PC-3 (cell line): ENCODE measurements at regions not wholly inside any gene's neighbourhood (a gene's known extent, or its start where the extent isn't known, plus 50 kb on each side); places are given as distances from the start of the nearest gene placed in this dataset.

Experiments used
- ATAC-seq: fragments of 200-7000 bp; cut with Tn5 transposase; 2 replicates; pipeline ENCODE4 v1.9.1; 2020; ENCODE audit warnings: mild to moderate bottlenecking, moderate library complexity
- BruUV-seq: library from RNA; stranded (reverse); fragments of 400-500 nt; replicated peaks from 2 replicates; lab custom pipeline; 2021; lab: Mats Ljungman, UMichigan
- CTCF ChIA-PET: fragments of 300-600 bp; sonication (Branson Sonifier 250); formaldehyde crosslinking; loops from one replicate; lab custom pipeline; 2022; ENCODE audit warnings: antibody characterized with exemption; lab: Charles Lee
- POLR2A ChIA-PET: fragments of 300-600 bp; sonication (Branson Sonifier 250); formaldehyde crosslinking; loops from one replicate; lab custom pipeline; 2022; ENCODE audit warnings: antibody characterized with exemption; ENCODE audit not compliant: unreplicated experiment; lab: Charles Lee
- DNase-seq: peaks from one replicate; pipeline ENCODE4 v3.0.0-alpha.2; 2015
- H2AFZ ChIP-seq: fragments of 300-600 bp; sonication (generic); 2 replicates; pipeline ENCODE4 v1.6.0; 2016; ENCODE audit warnings: antibody characterized with exemption, low read length
- H3F3A ChIP-seq: fragments of 300-600 bp; sonication (generic); one replicate; pipeline ENCODE4 v1.6.0; 2017; ENCODE audit warnings: antibody characterized with exemption, low read length, control low read depth, mild to moderate bottlenecking; ENCODE audit not compliant: unreplicated experiment
- H3K27ac ChIP-seq: fragments of 300-600 bp; sonication (generic); 2 replicates; pipeline ENCODE4 v1.5.1; 2016; ENCODE audit warnings: mild to moderate bottlenecking, low read length
- H3K27me3 ChIP-seq: fragments of 300-600 bp; sonication (generic); 2 replicates; pipeline ENCODE4 v1.6.1; 2016; ENCODE audit warnings: low read length, mixed read lengths
- H3K36me3 ChIP-seq: fragments of 300-600 bp; sonication (generic); 2 replicates; pipeline ENCODE4 v1.6.1; 2016; ENCODE audit warnings: low read depth, mixed run types, low read length, mixed read lengths
- H3K4me1 ChIP-seq: fragments of 300-600 bp; sonication (generic); 2 replicates; pipeline ENCODE4 v1.5.1; 2016; ENCODE audit warnings: low read length; ENCODE audit not compliant: insufficient read depth
- H3K4me2 ChIP-seq: fragments of 300-600 bp; sonication (generic); 2 replicates; pipeline ENCODE4 v1.6.0; 2016; ENCODE audit warnings: low read length
- H3K4me3 ChIP-seq: fragments of 300-600 bp; sonication (generic); 2 replicates; pipeline ENCODE4 v1.5.1; 2016; ENCODE audit warnings: mild to moderate bottlenecking, low read length, mixed read lengths
- H3K79me2 ChIP-seq: fragments of 300-600 bp; sonication (generic); 2 replicates; pipeline ENCODE4 v1.6.1; 2017; ENCODE audit warnings: low read length, mixed read lengths
- H3K9ac ChIP-seq: fragments of 300-600 bp; sonication (generic); 2 replicates; pipeline ENCODE4 v1.6.0; 2016; ENCODE audit warnings: mild to moderate bottlenecking, low read length
- H3K9me2 ChIP-seq: fragments of 300-600 bp; sonication (generic); replicated peaks from 2 replicates; pipeline ENCODE4 v1.6.1; 2016; ENCODE audit warnings: mixed run types, low read length, mixed read lengths
- H3K9me3 ChIP-seq: fragments of 300-600 bp; sonication (generic); 2 replicates; pipeline ENCODE4 v1.6.1; 2016; ENCODE audit warnings: low read length, mixed read lengths
- H4K20me1 ChIP-seq: fragments of 300-600 bp; sonication (generic); 2 replicates; pipeline ENCODE4 v1.6.1; 2016; ENCODE audit warnings: low read length, mixed read lengths
- CTCF ChIP-seq: fragments of 300-600 bp; sonication (generic); conservative IDR thresholded peaks from 2 replicates; pipeline ENCODE4 v1.5.1; 2017; ENCODE audit warnings: antibody characterized with exemption, low read depth, mild to moderate bottlenecking, low read length
- EZH2 ChIP-seq: fragments of 300-600 bp; sonication (generic); IDR thresholded peaks from one replicate; pipeline ENCODE4 v1.6.1; 2017; ENCODE audit warnings: antibody characterized with exemption, mild to moderate bottlenecking, low read length; ENCODE audit not compliant: unreplicated experiment
- EZH2phosphoT487 ChIP-seq: fragments of 300-600 bp; sonication (generic); IDR thresholded peaks from 2 replicates; pipeline ENCODE4 v1.6.1; 2018; ENCODE audit warnings: mild to moderate bottlenecking, antibody characterized with exemption, low read length, borderline replicate concordance
- intact Hi-C: fragments of 100-400 bp; cut with micrococcal nuclease; formaldehyde crosslinking; loops from 2 replicates; pipeline ENCODE4 v1.9.0; 2023

- no TSS peak for BruUV-seq
- no peak overlapping the region for H3K27ac ChIP-seq
- intact Hi-C loops, result loop anchor here (5.0 kb wide), 1 partner anchor 125 kb away; no protein-coding TSS in a partner anchor
Observed at GRCh38 chr6:156562019-156562418, 215.2 kb upstream of the ARID1B start.

GRCh38 chr6:156560476-156560875, 216.7 kb upstream of the ARID1B start:
- no peak for DNase-seq
- Histone ChIP-seq H3K79me2 (no peaks in the 10 kb centered on the region), H4K20me1 (no peaks in the 10 kb centered on the region), H3K9me2 (no peaks in the 10 kb centered on the region), H3K9me3 (no peaks in the 10 kb centered on the region), H3K27ac (no peak overlapping the region), H3K4me3 (no peak overlapping the region), H3K27me3 (no peaks in the 10 kb centered on the region), H3F3A (no peaks in the 10 kb centered on the region), H3K36me3 (no peaks in the 10 kb centered on the region), H3K4me2 (no peak overlapping the region), H3K9ac (no peak overlapping the region), H3K4me1 (no peaks in the 10 kb centered on the region), H2AFZ (no peak overlapping the region)
- ATAC-seq, result no peak
- POLR2A ChIA-PET, result no interaction called here
- intact Hi-C loops, result loop anchor here (5.0 kb wide), 1 partner anchor 127 kb away; no protein-coding TSS in a partner anchor
- BruUV-seq, result no TSS peak
- TF ChIP-seq CTCF (no peak), EZH2 (no peak), EZH2phosphoT487 (no peak)
- CTCF ChIA-PET, result no interaction called here

More at GRCh38 chr6:156562019-156562418, 215.2 kb upstream of the ARID1B start:
- TF ChIP-seq EZH2phosphoT487, result no peak
- no peak for TF ChIP-seq EZH2
- TF ChIP-seq CTCF, result no peak
- Histone ChIP-seq H3F3A (no peaks in the 10 kb centered on the region), H3K4me2 (no peak overlapping the region), H3K27me3 (no peaks in the 10 kb centered on the region), H3K9me2 (no peaks in the 10 kb centered on the region), H2AFZ (no peak overlapping the region), H3K9me3 (no peaks in the 10 kb centered on the region), H3K4me3 (no peak overlapping the region), H4K20me1 (no peaks in the 10 kb centered on the region), H3K4me1 (no peaks in the 10 kb centered on the region), H3K36me3 (no peaks in the 10 kb centered on the region), H3K9ac (no peak overlapping the region), H3K79me2 (no peaks in the 10 kb centered on the region)
- CTCF ChIA-PET, result no interaction called here
- DNase-seq, result no peak
- ATAC-seq, result no peak
- POLR2A ChIA-PET, result no interaction called here

GRCh38 chr6:156559162-156559690, 218.0 kb upstream of the ARID1B start:
- Histone ChIP-seq H3K9me2 (no peaks in the 10 kb centered on the region), H3K4me2 (no peak overlapping the region), H3K9ac (no peak overlapping the region), H3K4me1 (no peaks in the 10 kb centered on the region), H3K79me2 (no peaks in the 10 kb centered on the region), H4K20me1 (no peaks in the 10 kb centered on the region), H3K4me3 (no peak overlapping the region), H3K9me3 (no peaks in the 10 kb centered on the region), H3F3A (no peaks in the 10 kb centered on the region), H3K27ac (no peak overlapping the region), H3K36me3 (no peaks in the 10 kb centered on the region), H3K27me3 (no peaks in the 10 kb centered on the region), H2AFZ (no peak overlapping the region)
- no TSS peak for BruUV-seq
- ATAC-seq, result no peak
- ChIA-PET CTCF (no interaction called here), POLR2A (interaction anchor here (0.6 kb wide), 1 partner anchor 132 kb away, joined by 3 read pairs; no protein-coding TSS in a partner anchor)
- TF ChIP-seq EZH2, result no peak
- no peak for TF ChIP-seq EZH2phosphoT487
- TF ChIP-seq CTCF, result no peak
- no peak for DNase-seq
- intact Hi-C loops, result no loop called here
